ENCODE measurements at regions not wholly inside any gene's neighbourhood (a gene's known extent, or its start where the extent isn't known, plus 50 kb on each side); places are given as distances from the start of the nearest gene placed in this dataset.
A peak's percentile ranks its signal among the peaks of the same experiment; 100 is the strongest.

DNA sequence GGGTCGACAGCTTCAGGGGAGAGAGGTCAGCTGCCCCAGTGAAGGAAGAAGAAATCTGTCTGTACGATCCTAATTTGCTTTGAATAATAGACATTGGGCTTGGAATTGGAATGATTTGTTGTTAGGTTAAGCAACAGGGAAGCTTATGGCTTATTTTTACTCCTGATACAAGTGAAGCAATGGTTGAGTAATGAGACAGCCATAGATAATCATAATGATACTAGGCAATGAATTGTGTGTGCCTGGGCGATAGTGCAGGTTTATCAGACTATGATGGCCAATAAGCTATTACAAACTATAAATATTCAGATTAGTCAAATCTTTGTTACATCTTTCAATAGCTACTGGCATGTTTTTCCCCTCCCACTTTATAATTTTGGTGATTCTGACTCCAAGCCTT is 140.9 kb upstream of the CDIN1 start:
- H3K27me3 ChIP-seq (ENCODE audit: insufficient read depth, low read length) = no peaks in the 10 kb centered on the region
- no peaks in the 10 kb centered on the region for H3K9me3 ChIP-seq (ENCODE audit: insufficient read depth, low read depth, low read length)
- no peaks in the 10 kb centered on the region for H3K9me3 Mint-ChIP-seq (ENCODE audit: unreplicated experiment)
- no peaks in the 10 kb centered on the region for H3K36me3 Mint-ChIP-seq (ENCODE audit: low read depth, unreplicated experiment)
- DNase-seq (ENCODE audit: low read depth) = no peak
- peak overlapping the region; percentile 94 for H3K27ac Mint-ChIP-seq (ENCODE audit: unreplicated experiment)
- no peaks in the 10 kb centered on the region for H3K36me3 ChIP-seq (ENCODE audit: insufficient read depth, low read length)
- no peak for FAIRE-seq
- H3K4me1 ChIP-seq (ENCODE audit: insufficient read depth, low read length) = no peaks in the 10 kb centered on the region
- no peak overlapping the region for H3K27ac ChIP-seq (ENCODE audit: low read depth, low read length)
- no peak overlapping the region for H3K4me3 Mint-ChIP-seq (ENCODE audit: unreplicated experiment)
- TF ChIP-seq EZH2 (IDR thresholded peaks at IDR 0.05; ENCODE audit: insufficient read depth, low read length) (no peak), CTCF (IDR thresholded peaks at IDR 0.05; ENCODE audit: insufficient read depth, low read depth, low read length) (no peak)
- H3K9ac ChIP-seq (ENCODE audit: low read length) = no peak overlapping the region
- H3K79me2 ChIP-seq (ENCODE audit: insufficient read depth, low read length) = no peaks in the 10 kb centered on the region
- no peaks in the 10 kb centered on the region for H4K20me1 ChIP-seq (ENCODE audit: insufficient read depth, low read length)
- H3K4me2 ChIP-seq (ENCODE audit: low read length) = no peak overlapping the region
- peak overlapping the region; percentile 6 for H2AFZ ChIP-seq (ENCODE audit: low read depth, low read length)
- H3K27me3 Mint-ChIP-seq (ENCODE audit: low read depth, unreplicated experiment) = no peaks in the 10 kb centered on the region
- H3K4me3 ChIP-seq (ENCODE audit: insufficient read depth, low read depth, low read length) = no peak overlapping the region
- H3K4me1 Mint-ChIP-seq (ENCODE audit: low read depth, unreplicated experiment) = peaks cover 23% of the 10 kb centered on the region

DNA sequence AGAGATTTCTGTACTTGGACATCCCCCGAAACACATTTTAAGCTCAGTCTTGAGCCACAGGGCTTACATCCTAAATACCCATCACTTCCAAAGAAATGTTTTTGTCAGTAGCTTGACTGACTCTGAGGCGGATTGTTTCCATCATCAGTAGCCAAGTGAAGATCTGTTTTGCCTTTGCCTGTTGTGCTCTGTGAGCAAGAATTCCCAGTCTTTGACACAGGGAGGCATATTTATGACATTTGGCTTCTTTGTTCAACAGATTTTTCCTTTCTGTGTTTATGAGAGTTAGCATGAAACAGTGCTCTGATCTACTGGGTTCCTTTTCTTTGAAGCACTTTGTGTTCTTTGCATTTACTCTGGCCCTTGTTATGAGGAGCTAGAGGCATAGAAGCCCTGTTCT is 132.1 kb upstream of the CDIN1 start:
- Mint-ChIP-seq H3K4me1 (ENCODE audit: low read depth, unreplicated experiment) (peaks cover 3% of the 10 kb centered on the region), H3K27me3 (ENCODE audit: low read depth, unreplicated experiment) (no peaks in the 10 kb centered on the region), H3K4me3 (ENCODE audit: unreplicated experiment) (no peak overlapping the region), H3K36me3 (ENCODE audit: low read depth, unreplicated experiment) (no peaks in the 10 kb centered on the region), H3K27ac (ENCODE audit: unreplicated experiment) (no peak overlapping the region), H3K9me3 (ENCODE audit: unreplicated experiment) (peaks cover 2% of the 10 kb centered on the region)
- H2AFZ ChIP-seq (ENCODE audit: low read depth, low read length) = no peak overlapping the region
- H3K9me3 ChIP-seq (ENCODE audit: insufficient read depth, low read depth, low read length) = no peaks in the 10 kb centered on the region
- no peak overlapping the region for H3K27ac ChIP-seq (ENCODE audit: low read depth, low read length)
- no peaks in the 10 kb centered on the region for H3K36me3 ChIP-seq (ENCODE audit: insufficient read depth, low read length)
- FAIRE-seq (peak; percentile 5), DNase-seq (ENCODE audit: low read depth) (no peak)
- H4K20me1 ChIP-seq (ENCODE audit: insufficient read depth, low read length) = no peaks in the 10 kb centered on the region
- H3K27me3 ChIP-seq (ENCODE audit: insufficient read depth, low read length) = no peaks in the 10 kb centered on the region
- no peak overlapping the region for H3K4me3 ChIP-seq (ENCODE audit: insufficient read depth, low read depth, low read length)
- no peaks in the 10 kb centered on the region for H3K79me2 ChIP-seq (ENCODE audit: insufficient read depth, low read length)
- TF ChIP-seq EZH2 (IDR thresholded peaks at IDR 0.05; ENCODE audit: insufficient read depth, low read length) = no peak
- no peak for TF ChIP-seq CTCF (IDR thresholded peaks at IDR 0.05; ENCODE audit: insufficient read depth, low read depth, low read length)
- H3K4me1 ChIP-seq (ENCODE audit: insufficient read depth, low read length) = no peaks in the 10 kb centered on the region
- H3K4me2 ChIP-seq (ENCODE audit: low read length) = no peak overlapping the region
- H3K9ac ChIP-seq (ENCODE audit: low read length) = no peak overlapping the region

GRCh38 chr15:36448418-36448817 is 131.0 kb upstream of the CDIN1 start:
- H2AFZ ChIP-seq (ENCODE audit: low read depth, low read length) = no peak overlapping the region
- H3K36me3 Mint-ChIP-seq (ENCODE audit: low read depth, unreplicated experiment) = no peaks in the 10 kb centered on the region
- H3K4me3 Mint-ChIP-seq (ENCODE audit: unreplicated experiment) = no peak overlapping the region
- H3K36me3 ChIP-seq (ENCODE audit: insufficient read depth, low read length) = no peaks in the 10 kb centered on the region
- no peak for FAIRE-seq
- no peaks in the 10 kb centered on the region for H3K27me3 ChIP-seq (ENCODE audit: insufficient read depth, low read length)
- H3K27ac ChIP-seq (ENCODE audit: low read depth, low read length) = no peak overlapping the region
- peaks cover 4% of the 10 kb centered on the region for H3K9me3 Mint-ChIP-seq (ENCODE audit: unreplicated experiment)
- no peaks in the 10 kb centered on the region for H4K20me1 ChIP-seq (ENCODE audit: insufficient read depth, low read length)
- no peak overlapping the region for H3K9ac ChIP-seq (ENCODE audit: low read length)
- no peak overlapping the region for H3K27ac Mint-ChIP-seq (ENCODE audit: unreplicated experiment)
- no peak for TF ChIP-seq CTCF (IDR thresholded peaks at IDR 0.05; ENCODE audit: insufficient read depth, low read depth, low read length)
- no peak for TF ChIP-seq EZH2 (IDR thresholded peaks at IDR 0.05; ENCODE audit: insufficient read depth, low read length)
- no peaks in the 10 kb centered on the region for H3K4me1 ChIP-seq (ENCODE audit: insufficient read depth, low read length)
- H3K4me1 Mint-ChIP-seq (ENCODE audit: low read depth, unreplicated experiment) = peaks cover 3% of the 10 kb centered on the region
- no peak overlapping the region for H3K4me2 ChIP-seq (ENCODE audit: low read length)
- no peaks in the 10 kb centered on the region for H3K9me3 ChIP-seq (ENCODE audit: insufficient read depth, low read depth, low read length)
- H3K27me3 Mint-ChIP-seq (ENCODE audit: low read depth, unreplicated experiment) = no peaks in the 10 kb centered on the region
- no peaks in the 10 kb centered on the region for H3K79me2 ChIP-seq (ENCODE audit: insufficient read depth, low read length)
- H3K4me3 ChIP-seq (ENCODE audit: insufficient read depth, low read depth, low read length) = no peak overlapping the region
- no peak for DNase-seq (ENCODE audit: low read depth)

Measured in astrocyte (in vitro differentiated cells and primary cell).